ENCODE measurements at regions not wholly inside any gene's neighbourhood (a gene's known extent, or its start where the extent isn't known, plus 50 kb on each side); places are given as distances from the start of the nearest gene placed in this dataset.

- no peak for TF ChIP-seq EZH2 (IDR thresholded peaks at IDR 0.05; ENCODE audit: borderline replicate concordance)
- no peak for TF ChIP-seq EZH2phosphoT487 (IDR thresholded peaks at IDR 0.05; ENCODE audit: low read depth, severe bottlenecking, unreplicated experiment)
- TF ChIP-seq CTCF (IDR thresholded peaks at IDR 0.05; ENCODE audit: poor library complexity): no peak
Observed at GRCh38 chrX:96379951-96380350, 304.7 kb upstream of the DIAPH2 start.
